ENCODE measurements at regions not wholly inside any gene's neighbourhood (a gene's known extent, or its start where the extent isn't known, plus 50 kb on each side); places are given as distances from the start of the nearest gene placed in this dataset.

DNA sequence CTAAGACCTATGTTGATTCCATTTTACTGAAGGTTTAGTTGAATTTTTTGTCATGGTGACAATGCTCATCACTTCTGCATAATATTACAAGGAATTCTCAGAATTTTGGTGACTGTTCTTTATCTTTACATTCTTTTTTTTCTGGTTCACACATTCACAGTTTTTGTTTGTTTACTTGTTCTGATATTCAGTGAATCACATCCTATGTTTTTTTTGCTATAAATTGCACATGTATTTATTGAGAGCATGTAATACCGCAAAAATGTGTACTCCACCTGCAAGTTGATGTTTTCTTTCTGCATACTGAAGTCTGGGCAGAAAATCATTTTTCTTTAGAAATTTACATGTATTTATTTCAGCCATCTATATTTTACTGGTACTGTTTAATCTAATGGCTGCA lies 261.9 kb upstream of the CDH10 start:
- TF ChIP-seq ARNTL (CRISPR knock-in tag; IDR thresholded peaks at IDR 0.05; ENCODE audit: borderline replicate concordance, low read depth) (no peak), ZFP30 (CRISPR knock-in tag; IDR thresholded peaks at IDR 0.05) (no peak), CSDC2 (CRISPR knock-in tag; IDR thresholded peaks at IDR 0.05) (no peak), ZNF70 (CRISPR knock-in tag; IDR thresholded peaks at IDR 0.05) (no peak), OSR1 (CRISPR knock-in tag; IDR thresholded peaks at IDR 0.05) (no peak)
- TF ChIP-seq, protein P1, sequence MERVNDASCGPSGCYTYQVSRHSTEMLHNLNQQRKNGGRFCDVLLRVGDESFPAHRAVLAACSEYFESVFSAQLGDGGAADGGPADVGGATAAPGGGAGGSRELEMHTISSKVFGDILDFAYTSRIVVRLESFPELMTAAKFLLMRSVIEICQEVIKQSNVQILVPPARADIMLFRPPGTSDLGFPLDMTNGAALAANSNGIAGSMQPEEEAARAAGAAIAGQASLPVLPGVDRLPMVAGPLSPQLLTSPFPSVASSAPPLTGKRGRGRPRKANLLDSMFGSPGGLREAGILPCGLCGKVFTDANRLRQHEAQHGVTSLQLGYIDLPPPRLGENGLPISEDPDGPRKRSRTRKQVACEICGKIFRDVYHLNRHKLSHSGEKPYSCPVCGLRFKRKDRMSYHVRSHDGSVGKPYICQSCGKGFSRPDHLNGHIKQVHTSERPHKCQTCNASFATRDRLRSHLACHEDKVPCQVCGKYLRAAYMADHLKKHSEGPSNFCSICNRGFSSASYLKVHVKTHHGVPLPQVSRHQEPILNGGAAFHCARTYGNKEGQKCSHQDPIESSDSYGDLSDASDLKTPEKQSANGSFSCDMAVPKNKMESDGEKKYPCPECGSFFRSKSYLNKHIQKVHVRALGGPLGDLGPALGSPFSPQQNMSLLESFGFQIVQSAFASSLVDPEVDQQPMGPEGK (CRISPR knock-in tag; IDR thresholded peaks at IDR 0.05; ENCODE audit: borderline replicate concordance): no peak

All from SK-N-SH treated with all-trans-retinoic acid at 6 μM for 48 hours (cell line).